ENCODE measurements at regions not wholly inside any gene's neighbourhood (a gene's known extent, or its start where the extent isn't known, plus 50 kb on each side); places are given as distances from the start of the nearest gene placed in this dataset.
"Not testable (repeated sequence)": the region's sequence is repeated elsewhere in the genome, so short reads cannot be mapped to it uniquely, and the experiment has no call there.

GRCh38 chrX:41009850-41010846, 75.1 kb upstream of the USP9X start:
- peak; percentile 66 for DNase-seq

- DNase-seq: peak; percentile 61
These were observed 70.4 kb upstream of the USP9X start for GRCh38 chrX:41014776-41015360.

- DNase-seq: not testable (repeated sequence)
These were observed 67.5 kb upstream of the USP9X start for GRCh38 chrX:41017785-41018184.

GRCh38 chrX:41018391-41019040, 66.7 kb upstream of the USP9X start:
- DNase-seq: not testable (repeated sequence)

- no peak for DNase-seq
These were observed 66.2 kb upstream of the USP9X start for GRCh38 chrX:41019041-41019392.

- DNase-seq: peak; percentile 33
These were observed 62.7 kb upstream of the USP9X start for GRCh38 chrX:41022566-41022965.

GRCh38 chrX:41023098-41023497, 62.1 kb upstream of the USP9X start:
- DNase-seq: no peak

GRCh38 chrX:41024335-41024734, 60.9 kb upstream of the USP9X start:
- DNase-seq: not testable (repeated sequence)

- DNase-seq: no peak
These were observed 60.5 kb upstream of the USP9X start for GRCh38 chrX:41024755-41025154.

- DNase-seq: no peak
These were observed 59.1 kb upstream of the USP9X start for GRCh38 chrX:41025926-41026701.

GRCh38 chrX:41026702-41027078, 58.6 kb upstream of the USP9X start:
- no peak for DNase-seq

- no peak for DNase-seq
These were observed 55.9 kb upstream of the USP9X start for GRCh38 chrX:41029332-41029731.

GRCh38 chrX:41031256-41031967, 53.8 kb upstream of the USP9X start:
- DNase-seq: no peak

GRCh38 chrX:41033299-41033698, 51.9 kb upstream of the USP9X start:
- no peak for DNase-seq

GRCh38 chrX:41034902-41035301, 50.3 kb upstream of the USP9X start:
- DNase-seq: not testable (repeated sequence)
